Renal pelvis (tissue), 1 donor: ENCODE measurements at regions not wholly inside any gene's neighbourhood (a gene's known extent, or its start where the extent isn't known, plus 50 kb on each side); places are given as distances from the start of the nearest gene placed in this dataset.

Experiments
- DNase-seq: peaks from one replicate; pipeline ENCODE4 v3.0.0-alpha.2; 2013

- no peak for DNase-seq
Measured at GRCh38 chr2:65686928-65687521, 254.6 kb upstream of the SPRED2 start.

GRCh38 chr2:65681503-65681902 is 249.1 kb upstream of the SPRED2 start:
- no peak for DNase-seq

- DNase-seq: no peak
Measured at GRCh38 chr2:65678779-65679391, 246.5 kb upstream of the SPRED2 start.

- no peak for DNase-seq
Measured at GRCh38 chr2:65675350-65675749, 243.0 kb upstream of the SPRED2 start.

GRCh38 chr2:65671670-65672242 is 239.4 kb upstream of the SPRED2 start:
- no peak for DNase-seq

- DNase-seq: no peak
Measured at GRCh38 chr2:65669574-65669973, 237.2 kb upstream of the SPRED2 start.

- DNase-seq: no peak
Measured at GRCh38 chr2:65668744-65669143, 236.3 kb upstream of the SPRED2 start.

- no peak for DNase-seq
Measured at GRCh38 chr2:65666156-65666725, 233.8 kb upstream of the SPRED2 start.

GRCh38 chr2:65664931-65665330 is 232.5 kb upstream of the SPRED2 start:
- DNase-seq: no peak

- DNase-seq: no peak
Measured at GRCh38 chr2:65663831-65664407, 231.5 kb upstream of the SPRED2 start.

GRCh38 chr2:65662654-65663432 is 230.4 kb upstream of the SPRED2 start:
- peak; percentile 70 for DNase-seq

- DNase-seq: no peak
Measured at GRCh38 chr2:65661980-65662653, 229.7 kb upstream of the SPRED2 start.

- DNase-seq: no peak
Measured at GRCh38 chr2:65660340-65660739, 227.9 kb upstream of the SPRED2 start.

- no peak for DNase-seq
Measured at GRCh38 chr2:65658881-65659280, 226.5 kb upstream of the SPRED2 start.

- no peak for DNase-seq
Measured at GRCh38 chr2:65658266-65658665, 225.9 kb upstream of the SPRED2 start.

- no peak for DNase-seq
Measured at GRCh38 chr2:65656160-65656718, 223.8 kb upstream of the SPRED2 start.

GRCh38 chr2:65655000-65655399 is 222.6 kb upstream of the SPRED2 start:
- DNase-seq: no peak

- DNase-seq: no peak
Measured at GRCh38 chr2:65654496-65654895, 222.1 kb upstream of the SPRED2 start.

- DNase-seq: no peak
Measured at GRCh38 chr2:65652066-65652465, 219.7 kb upstream of the SPRED2 start.

- DNase-seq: no peak
Measured at GRCh38 chr2:65649811-65650589, 217.6 kb upstream of the SPRED2 start.
